ENCODE measurements at regions not wholly inside any gene's neighbourhood (a gene's known extent, or its start where the extent isn't known, plus 50 kb on each side); places are given as distances from the start of the nearest gene placed in this dataset.
"Not testable (repeated sequence)": the region's sequence is repeated elsewhere in the genome, so short reads cannot be mapped to it uniquely, and the experiment has no call there.

GRCh38 chr1:72419229-72419628, 136.9 kb upstream of the NEGR1 start:
- no peak for DNase-seq (ENCODE audit: low spot score)

GRCh38 chr1:72412286-72412685, 129.9 kb upstream of the NEGR1 start:
- DNase-seq (ENCODE audit: low spot score) = peak; percentile 11

GRCh38 chr1:72399807-72400206, 117.5 kb upstream of the NEGR1 start:
- DNase-seq (ENCODE audit: low spot score) = no peak

- DNase-seq (ENCODE audit: low spot score) = peak; percentile 53
Measured at GRCh38 chr1:72397786-72398185, 115.4 kb upstream of the NEGR1 start.

GRCh38 chr1:72394457-72394856, 112.1 kb upstream of the NEGR1 start:
- DNase-seq (ENCODE audit: low spot score) = no peak

GRCh38 chr1:72379072-72379471, 96.7 kb upstream of the NEGR1 start:
- DNase-seq (ENCODE audit: low spot score) = no peak

- DNase-seq (ENCODE audit: low spot score) = no peak
Measured at GRCh38 chr1:72375226-72375625, 92.9 kb upstream of the NEGR1 start.

- DNase-seq (ENCODE audit: low spot score) = no peak
Measured at GRCh38 chr1:72371259-72372035, 89.1 kb upstream of the NEGR1 start.

GRCh38 chr1:72370836-72371235, 88.5 kb upstream of the NEGR1 start:
- not testable (repeated sequence) for DNase-seq (ENCODE audit: low spot score)

GRCh38 chr1:72369069-72369757, 86.9 kb upstream of the NEGR1 start:
- DNase-seq (ENCODE audit: low spot score) = no peak

- DNase-seq (ENCODE audit: low spot score) = peak; percentile 23
Measured at GRCh38 chr1:72366466-72366865, 84.1 kb upstream of the NEGR1 start.

- no peak for DNase-seq (ENCODE audit: low spot score)
Measured at GRCh38 chr1:72365693-72366092, 83.4 kb upstream of the NEGR1 start.

GRCh38 chr1:72362538-72362937, 80.2 kb upstream of the NEGR1 start:
- no peak for DNase-seq (ENCODE audit: low spot score)

GRCh38 chr1:72357411-72357810, 75.1 kb upstream of the NEGR1 start:
- peak; percentile 9 for DNase-seq (ENCODE audit: low spot score)

- no peak for DNase-seq (ENCODE audit: low spot score)
Measured at GRCh38 chr1:72355899-72356298, 73.6 kb upstream of the NEGR1 start.

- no peak for DNase-seq (ENCODE audit: low spot score)
Measured at GRCh38 chr1:72341661-72342060, 59.3 kb upstream of the NEGR1 start.

GRCh38 chr1:72336776-72337175, 54.4 kb upstream of the NEGR1 start:
- DNase-seq (ENCODE audit: low spot score) = no peak

Measured in GM03348 (cell line).